ENCODE measurements at regions not wholly inside any gene's neighbourhood (a gene's known extent, or its start where the extent isn't known, plus 50 kb on each side); places are given as distances from the start of the nearest gene placed in this dataset.

DNA sequence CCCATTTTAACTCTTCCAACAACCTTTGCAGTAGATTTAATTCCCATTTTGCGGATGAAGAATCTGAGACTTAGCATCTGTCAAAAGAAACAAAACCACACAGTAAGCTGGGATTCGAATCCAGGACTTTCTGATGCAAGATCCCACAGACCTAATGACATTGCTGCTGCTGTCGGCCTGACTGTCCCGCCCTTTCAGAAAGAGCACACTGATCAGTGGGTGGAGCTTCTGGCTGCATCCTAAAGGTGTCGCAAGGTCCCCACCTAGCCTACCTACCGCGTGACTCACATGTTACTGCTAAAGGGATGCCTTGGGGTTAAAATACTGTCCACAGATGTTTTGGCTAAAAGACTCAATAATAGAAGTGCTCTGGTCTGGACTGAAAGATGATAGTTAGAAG, 134.7 kb downstream of the EMX2 start:
- Histone ChIP-seq H3K4me1 (no peaks in the 10 kb centered on the region), H3K36me3 (no peaks in the 10 kb centered on the region), H3K27me3 (no peaks in the 10 kb centered on the region), H3K4me3 (no peak overlapping the region), H3K27ac (no peak overlapping the region), H3K9me3 (peaks cover 0 to 4% (median 0%) of the 10 kb centered on the region in 4 donors)
- WGBS, 2 donors = 55 to 66% methylated on average over 7 of the region's 7 CpGs
- no peak for TF ChIP-seq EP300 (IDR thresholded peaks at IDR 0.05)
- no peak for TF ChIP-seq POLR2A (IDR thresholded peaks at IDR 0.05)
- TF ChIP-seq, protein P1, sequence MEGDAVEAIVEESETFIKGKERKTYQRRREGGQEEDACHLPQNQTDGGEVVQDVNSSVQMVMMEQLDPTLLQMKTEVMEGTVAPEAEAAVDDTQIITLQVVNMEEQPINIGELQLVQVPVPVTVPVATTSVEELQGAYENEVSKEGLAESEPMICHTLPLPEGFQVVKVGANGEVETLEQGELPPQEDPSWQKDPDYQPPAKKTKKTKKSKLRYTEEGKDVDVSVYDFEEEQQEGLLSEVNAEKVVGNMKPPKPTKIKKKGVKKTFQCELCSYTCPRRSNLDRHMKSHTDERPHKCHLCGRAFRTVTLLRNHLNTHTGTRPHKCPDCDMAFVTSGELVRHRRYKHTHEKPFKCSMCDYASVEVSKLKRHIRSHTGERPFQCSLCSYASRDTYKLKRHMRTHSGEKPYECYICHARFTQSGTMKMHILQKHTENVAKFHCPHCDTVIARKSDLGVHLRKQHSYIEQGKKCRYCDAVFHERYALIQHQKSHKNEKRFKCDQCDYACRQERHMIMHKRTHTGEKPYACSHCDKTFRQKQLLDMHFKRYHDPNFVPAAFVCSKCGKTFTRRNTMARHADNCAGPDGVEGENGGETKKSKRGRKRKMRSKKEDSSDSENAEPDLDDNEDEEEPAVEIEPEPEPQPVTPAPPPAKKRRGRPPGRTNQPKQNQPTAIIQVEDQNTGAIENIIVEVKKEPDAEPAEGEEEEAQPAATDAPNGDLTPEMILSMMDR (IDR thresholded peaks at IDR 0.05) = no peak
- DNase-seq (ENCODE audit: low spot score in 2 of 2) = no peak

DNA sequence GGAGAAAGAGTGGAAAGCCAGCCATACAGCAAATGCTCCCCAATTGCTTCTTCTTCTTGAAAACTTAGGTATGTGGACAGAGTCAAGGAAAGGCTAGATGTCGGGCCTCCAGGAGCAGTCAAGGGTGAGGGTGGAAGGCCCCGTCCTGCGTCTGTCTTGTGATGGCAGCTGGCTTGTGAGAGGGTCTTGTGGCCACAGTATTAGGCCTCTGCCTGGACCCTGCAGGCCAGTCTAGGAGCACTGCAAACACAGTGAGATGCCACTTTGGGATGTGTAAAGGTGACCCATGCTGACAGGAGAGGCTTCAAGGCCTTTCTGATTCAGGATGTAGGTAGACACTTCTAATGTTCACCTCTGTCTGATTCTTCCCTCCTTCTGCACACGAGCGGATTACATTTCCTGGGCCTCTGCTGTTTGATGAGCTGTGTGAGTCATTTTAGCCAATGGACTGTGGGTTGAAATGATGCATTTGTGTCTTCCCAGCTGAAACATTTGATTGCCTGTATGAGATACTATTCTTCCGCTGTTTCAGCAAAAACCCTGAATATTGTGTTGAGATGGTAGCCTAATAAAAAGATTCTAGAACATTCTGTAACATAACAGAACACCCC, 135.4 kb downstream of the EMX2 start:
- no peak overlapping the region for H3K27ac ChIP-seq
- no peaks in the 10 kb centered on the region for H3K4me1 ChIP-seq
- no peak overlapping the region for H3K4me3 ChIP-seq
- WGBS, 2 donors = 70 to 77% methylated on average over 6 of the region's 6 CpGs
- no peak for TF ChIP-seq EP300 (IDR thresholded peaks at IDR 0.05)
- TF ChIP-seq, protein P1 (IDR thresholded peaks at IDR 0.05) = no peak
- no peak for TF ChIP-seq POLR2A (IDR thresholded peaks at IDR 0.05)
- DNase-seq (ENCODE audit: low spot score in 2 of 2) = no peak
- H3K27me3 ChIP-seq = no peaks in the 10 kb centered on the region
- H3K36me3 ChIP-seq = no peaks in the 10 kb centered on the region
- H3K9me3 ChIP-seq = peaks cover 0 to 4% (median 0%) of the 10 kb centered on the region in 4 donors

- no peak overlapping the region for H3K4me3 ChIP-seq
- no peaks in the 10 kb centered on the region for H3K27me3 ChIP-seq
- H3K36me3 ChIP-seq = no peaks in the 10 kb centered on the region
- no peak for TF ChIP-seq EP300 (IDR thresholded peaks at IDR 0.05)
- no peak for TF ChIP-seq POLR2A (IDR thresholded peaks at IDR 0.05)
- TF ChIP-seq, protein P1 (IDR thresholded peaks at IDR 0.05) = no peak
- WGBS, 2 donors = 72 to 73% methylated on average over 2 of the region's 2 CpGs
- H3K4me1 ChIP-seq = peaks cover 0 to 4% (median 0%) of the 10 kb centered on the region in 4 donors
- DNase-seq (ENCODE audit: low spot score in 2 of 2) = no peak
- H3K27ac ChIP-seq = no peak overlapping the region
- peaks cover 0 to 4% (median 0%) of the 10 kb centered on the region in 4 donors for H3K9me3 ChIP-seq
Observed at GRCh38 chr10:117680601-117681000, 138.1 kb downstream of the EMX2 start.

DNA sequence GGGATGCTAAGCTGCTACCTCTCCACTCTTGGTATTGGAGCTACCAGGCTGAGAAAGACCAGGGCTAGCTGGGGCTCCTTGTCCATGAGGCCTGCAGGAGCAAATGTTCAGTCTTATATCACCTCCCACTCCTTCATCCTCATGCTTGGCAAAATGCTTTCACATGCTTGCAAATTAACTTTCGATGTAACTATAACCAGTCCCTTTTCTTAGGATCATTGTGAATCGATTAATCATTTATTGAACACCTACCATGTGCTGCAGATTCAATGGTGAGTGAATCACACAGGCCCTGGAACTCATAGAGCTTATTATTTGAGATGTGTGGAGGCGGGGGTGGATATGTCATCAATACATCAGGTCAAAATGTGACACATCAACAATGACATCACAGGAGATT, 138.6 kb downstream of the EMX2 start:
- peaks cover 0 to 4% (median 0%) of the 10 kb centered on the region in 4 donors for H3K9me3 ChIP-seq
- H3K27ac ChIP-seq = no peak overlapping the region
- peaks cover 0 to 4% (median 0%) of the 10 kb centered on the region in 4 donors for H3K4me1 ChIP-seq
- no peaks in the 10 kb centered on the region for H3K36me3 ChIP-seq
- H3K4me3 ChIP-seq = no peak overlapping the region
- H3K27me3 ChIP-seq = no peaks in the 10 kb centered on the region
- no peak for DNase-seq (ENCODE audit: low spot score in 2 of 2)
- TF ChIP-seq, protein P1 (IDR thresholded peaks at IDR 0.05) = no peak
- TF ChIP-seq EP300 (IDR thresholded peaks at IDR 0.05) = no peak
- no peak for TF ChIP-seq POLR2A (IDR thresholded peaks at IDR 0.05)
- WGBS, 2 donors = 88 to 92% methylated on average over 3 of the region's 3 CpGs

- no peak overlapping the region for H3K27ac ChIP-seq
- H3K36me3 ChIP-seq = no peaks in the 10 kb centered on the region
- 72 to 80% methylated on average over 24 of the region's 24 CpGs for WGBS, 2 donors
- no peaks in the 10 kb centered on the region for H3K9me3 ChIP-seq
- DNase-seq (ENCODE audit: low spot score in 2 of 2) = no peak
- no peak for TF ChIP-seq POLR2A (IDR thresholded peaks at IDR 0.05)
- H3K4me1 ChIP-seq = peaks cover 0 to 4% (median 0%) of the 10 kb centered on the region in 4 donors
- no peaks in the 10 kb centered on the region for H3K27me3 ChIP-seq
- no peak overlapping the region for H3K4me3 ChIP-seq
Observed at GRCh38 chr10:117684046-117684610, 141.6 kb downstream of the EMX2 start.
